HG02938 (cell line): ENCODE measurements at regions not wholly inside any gene's neighbourhood (a gene's known extent, or its start where the extent isn't known, plus 50 kb on each side); places are given as distances from the start of the nearest gene placed in this dataset.
"Not testable (repeated sequence)": the region's sequence is repeated elsewhere in the genome, so short reads cannot be mapped to it uniquely, and the experiment has no call there.

Source experiments
- ATAC-seq: cut with Tn5 transposase; IDR thresholded peaks from one replicate; pipeline ENCODE4 v1.9.1; 2021; ENCODE audit warnings: mild to moderate bottlenecking, moderate library complexity; ENCODE audit not compliant: unreplicated experiment

DNA sequence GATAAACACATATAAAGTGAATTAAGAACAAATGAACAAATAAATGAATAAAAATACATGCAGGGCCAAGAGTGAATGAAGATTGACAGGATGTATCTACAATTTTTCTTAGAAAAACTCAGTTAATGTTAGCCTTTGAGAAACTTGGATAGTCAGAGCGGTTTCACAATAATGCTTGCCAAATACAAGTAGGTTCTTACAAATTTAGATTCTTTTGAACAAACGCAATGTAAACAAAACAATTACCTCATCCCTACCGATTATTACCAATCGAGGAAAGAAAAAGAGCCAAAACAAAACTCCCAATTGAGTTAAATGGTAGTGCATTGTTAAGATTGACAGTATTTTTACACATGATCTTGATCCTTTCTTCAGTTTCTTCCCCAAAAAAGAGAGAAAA, 176.9 kb upstream of the DEPDC1 start:
- ATAC-seq = no peak

DNA sequence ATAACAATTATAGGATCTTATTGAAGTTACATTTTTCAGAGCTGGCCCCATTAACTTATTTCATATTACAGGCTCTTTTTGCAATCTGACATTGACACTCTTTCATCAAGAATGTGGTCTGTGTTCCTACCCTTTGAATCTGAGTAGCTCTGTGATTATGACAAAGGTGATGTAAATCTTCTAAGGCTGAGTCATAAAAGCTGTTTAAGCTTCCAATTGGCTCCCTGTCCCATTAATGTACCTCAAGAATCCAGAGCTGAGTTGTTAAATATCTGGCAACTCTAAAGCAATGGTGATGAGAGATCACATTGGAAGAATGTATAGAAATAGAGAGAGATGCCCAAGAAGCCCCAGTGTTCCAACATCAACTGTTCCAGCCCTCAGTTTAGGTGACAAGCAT, 178.5 kb upstream of the DEPDC1 start:
- ATAC-seq = no peak

GRCh38 chr1:68677684-68678351, 180.9 kb upstream of the DEPDC1 start:
- no peak for ATAC-seq

DNA sequence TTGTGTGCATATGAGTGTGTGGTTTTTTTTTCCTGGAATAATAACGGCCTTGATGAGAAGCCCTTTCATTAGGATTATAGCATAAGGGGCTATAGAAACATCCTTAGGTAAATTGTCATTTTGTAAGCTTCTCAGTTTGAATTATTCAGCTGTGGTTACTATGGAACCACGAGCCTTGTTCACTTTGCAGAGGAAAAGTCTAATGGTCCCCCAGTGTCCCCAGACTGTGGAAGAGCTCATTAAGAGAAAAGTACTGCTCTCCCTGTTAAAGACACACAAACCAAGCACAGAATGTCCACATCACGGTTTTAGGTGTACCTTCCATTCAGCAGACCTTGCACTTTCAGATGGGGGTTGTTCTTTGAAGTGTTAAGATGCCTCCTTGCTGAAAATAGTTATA, 199.3 kb upstream of the DEPDC1 start:
- no peak for ATAC-seq

GRCh38 chr1:68703921-68704354, 207.1 kb upstream of the DEPDC1 start:
- no peak for ATAC-seq

GRCh38 chr1:68704800-68705443, 208.0 kb upstream of the DEPDC1 start:
- no peak for ATAC-seq

GRCh38 chr1:68705466-68705865, 208.6 kb upstream of the DEPDC1 start:
- no peak for ATAC-seq

DNA sequence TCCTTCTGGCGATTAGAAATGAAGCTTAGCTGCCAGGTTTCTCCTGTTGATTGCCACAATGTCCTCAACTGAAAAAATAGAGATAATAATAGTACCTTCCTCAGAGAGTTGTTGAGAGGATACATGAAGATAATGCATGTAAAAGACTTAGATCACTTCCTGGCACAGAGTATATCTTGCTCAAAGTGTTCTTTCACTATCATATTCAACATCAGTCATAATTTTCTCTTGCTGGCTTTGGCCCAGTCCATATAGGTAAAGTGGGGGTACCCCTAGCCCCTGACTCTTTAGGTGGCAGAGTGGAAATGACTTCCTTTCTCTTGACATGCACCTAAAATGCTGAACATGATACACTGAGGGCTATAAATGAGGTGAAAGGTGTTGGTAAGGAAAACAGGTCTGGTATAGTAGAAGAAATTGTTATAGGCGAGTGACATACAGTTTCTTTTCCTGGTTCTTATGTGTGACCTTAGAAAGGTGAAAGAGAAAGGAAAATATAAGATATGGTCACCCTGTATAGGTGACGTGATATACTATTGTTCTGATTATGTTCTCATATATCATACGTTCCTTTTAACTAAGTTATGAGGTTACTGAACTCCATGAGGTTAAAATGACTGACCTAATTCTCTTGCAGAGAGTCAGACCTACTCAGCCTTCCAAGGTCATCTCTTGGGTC, 209.9 kb upstream of the DEPDC1 start:
- ATAC-seq = no peak

- ATAC-seq = no peak
These were observed 220.4 kb upstream of the DEPDC1 start for GRCh38 chr1:68717330-68717729.

GRCh38 chr1:68720476-68720875, 223.6 kb upstream of the DEPDC1 start:
- no peak for ATAC-seq

DNA sequence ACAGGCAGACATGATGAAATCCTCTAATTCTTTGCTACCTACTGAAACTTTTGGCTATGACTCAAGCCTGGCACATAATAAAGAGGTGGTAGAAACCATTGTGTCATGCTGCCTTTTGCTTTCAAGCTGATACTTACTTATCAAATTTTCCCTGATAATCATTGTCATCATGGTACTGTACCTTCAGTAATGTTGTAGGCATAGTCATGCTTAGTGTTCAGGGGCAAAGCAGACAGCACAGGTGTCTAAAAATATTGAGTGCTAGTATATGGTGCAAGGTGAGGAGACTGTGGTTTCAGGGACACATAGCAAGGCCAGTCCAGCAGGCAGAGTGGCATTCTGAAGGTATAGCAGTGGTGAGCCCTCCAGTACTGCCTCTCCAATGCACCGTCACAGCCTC, 226.9 kb upstream of the DEPDC1 start:
- ATAC-seq = no peak

GRCh38 chr1:68725001-68725752, 228.3 kb upstream of the DEPDC1 start:
- ATAC-seq = no peak

GRCh38 chr1:68739486-68739885, 242.6 kb upstream of the DEPDC1 start:
- not testable (repeated sequence) for ATAC-seq

DNA sequence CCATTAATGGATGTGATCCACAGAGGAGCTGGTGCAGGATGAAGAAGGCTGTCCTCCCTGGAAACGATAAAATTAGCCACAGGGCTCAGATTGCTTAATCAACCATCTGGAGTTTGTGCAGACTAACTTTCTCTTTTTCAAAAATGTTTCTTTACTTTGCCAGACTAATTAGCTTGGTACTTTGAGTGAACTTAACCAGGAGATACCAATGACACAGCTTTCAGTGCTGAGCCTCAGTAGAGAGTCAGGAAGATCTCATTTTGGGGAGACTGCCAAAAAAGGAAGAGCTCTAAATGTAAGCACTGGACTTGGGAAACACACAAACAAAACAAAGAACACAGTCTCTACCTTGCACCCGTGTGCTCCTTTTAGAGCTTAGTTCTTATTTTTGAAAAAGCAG, 248.1 kb upstream of the DEPDC1 start:
- no peak for ATAC-seq

- no peak for ATAC-seq
These were observed 248.6 kb upstream of the DEPDC1 start for GRCh38 chr1:68745451-68745850.

- ATAC-seq = no peak
These were observed 249.5 kb upstream of the DEPDC1 start for GRCh38 chr1:68746378-68746777.

DNA sequence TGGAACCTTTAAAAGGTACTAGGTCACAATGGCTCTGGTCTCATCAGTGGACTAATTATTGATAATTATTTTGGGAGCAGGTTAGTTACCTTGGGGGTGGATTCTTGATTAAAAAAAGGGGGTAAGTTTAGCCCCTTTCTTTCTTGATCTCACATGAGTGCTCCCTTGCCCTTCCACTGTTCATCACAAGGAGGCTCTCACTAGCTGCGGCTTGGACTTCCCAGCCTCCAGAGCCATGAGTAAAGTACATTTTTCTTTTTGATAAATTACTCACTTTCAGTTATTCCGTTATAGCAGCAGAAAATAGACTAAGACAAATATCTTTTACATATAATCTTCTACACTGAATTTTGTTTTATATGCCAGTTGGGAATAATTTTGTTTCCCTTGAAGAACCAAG, 254.8 kb upstream of the DEPDC1 start:
- ATAC-seq = no peak

DNA sequence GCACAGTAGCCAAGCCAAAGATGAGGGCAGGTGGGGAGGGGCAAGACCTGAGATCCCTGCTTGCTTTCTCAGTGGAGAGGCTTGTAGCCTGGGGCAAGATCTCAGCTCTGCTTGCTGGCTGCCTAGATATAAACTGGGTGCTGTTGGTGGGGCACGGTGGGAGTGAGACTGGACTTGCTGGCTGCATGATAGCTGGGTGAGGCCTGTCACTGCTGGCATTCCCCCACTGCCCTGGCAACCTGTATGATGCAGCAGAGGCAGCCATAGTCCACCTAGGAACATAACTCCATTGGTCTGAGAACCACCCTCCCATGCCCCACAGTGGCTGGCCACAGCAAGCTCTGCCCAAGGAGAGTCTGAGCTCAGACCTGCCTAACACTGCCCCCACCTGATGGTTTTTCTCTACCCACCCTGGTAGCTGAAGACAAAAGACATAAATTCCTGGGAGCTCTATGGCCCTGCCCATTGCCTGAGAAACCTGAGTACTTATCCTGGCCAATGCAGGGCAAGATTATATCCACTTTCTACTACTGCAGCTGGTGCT, 261.9 kb upstream of the DEPDC1 start:
- ATAC-seq = no peak

GRCh38 chr1:68767941-68768340, 271.1 kb upstream of the DEPDC1 start:
- no peak for ATAC-seq

GRCh38 chr1:68770817-68771216, 273.9 kb upstream of the DEPDC1 start:
- ATAC-seq = no peak

DNA sequence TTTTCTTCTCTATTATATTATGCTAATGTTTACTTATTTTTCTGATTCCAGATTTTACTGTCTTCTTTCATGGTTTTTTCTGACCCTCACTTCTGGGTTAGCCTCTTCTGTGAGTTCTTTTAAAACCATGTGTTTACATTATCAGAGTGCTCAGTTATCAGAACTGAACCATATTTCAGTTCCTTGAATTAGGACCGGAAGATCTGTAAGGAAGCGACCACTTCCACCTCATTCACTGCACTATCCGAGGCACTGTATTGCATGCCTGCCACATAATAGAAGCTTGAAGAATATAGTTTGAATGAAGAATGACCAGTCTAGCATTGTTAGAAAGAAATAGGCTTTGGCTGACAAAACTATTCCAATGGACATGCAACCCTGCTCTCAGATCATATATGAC, 281.0 kb upstream of the DEPDC1 start:
- no peak for ATAC-seq
